Tibial nerve (tissue), 4 donors: ENCODE measurements at regions not wholly inside any gene's neighbourhood (a gene's known extent, or its start where the extent isn't known, plus 50 kb on each side); places are given as distances from the start of the nearest gene placed in this dataset.

Experiments used
- CTCF ChIP-seq, 5 experiments: fragments of 200-600 bp in 3 of 5; fragments of 450-650 bp in 2 of 5; sonication (generic) in 3 of 5; IDR thresholded peaks; one replicate each; pipeline ENCODE4 v1.5.1; 2016 to 2019; ENCODE audit warnings: antibody characterized with exemption in 5 of 5, mild to moderate bottlenecking in 3 of 5, moderate library complexity in 2 of 5
- EP300 ChIP-seq, 2 donors: sonication (generic); formaldehyde crosslinking; IDR thresholded peaks; one replicate each; pipeline ENCODE4 v1.6.1; 2017; ENCODE audit warnings: antibody characterized with exemption in 2 of 2, mild to moderate bottlenecking in 1 of 2

- TF ChIP-seq CTCF (IDR thresholded peaks at IDR 0.05), result no peak
- TF ChIP-seq EP300 (IDR thresholded peaks at IDR 0.05), result no peak
These were observed 193.1 kb downstream of the ZEB2 start for GRCh38 chr2:144326825-144327224.
